Right lobe of liver (tissue), 6 donors: ENCODE measurements at regions not wholly inside any gene's neighbourhood (a gene's known extent, or its start where the extent isn't known, plus 50 kb on each side); places are given as distances from the start of the nearest gene placed in this dataset.

Experiments
- ATAC-seq, 4 donors: fragments of 200-7000 bp; cut with Tn5 transposase; one replicate each; pipeline ENCODE4 v1.9.1; 2020; ENCODE audit warnings: mild to moderate bottlenecking in 4 of 4, moderate library complexity in 4 of 4
- DNase-seq, 3 donors: peaks; one replicate each; pipeline ENCODE4 v3.0.0-alpha.2; 2020
- H3K27ac ChIP-seq, 3 donors: fragments of 200-600 bp; one replicate each; pipeline ENCODE4 v1.8.0; 2022
- H3K27me3 ChIP-seq, 2 donors: fragments of 200-600 bp; one replicate each; pipeline ENCODE4 v1.8.0; 2022
- H3K36me3 ChIP-seq, 4 donors: fragments of 200-600 bp; sonication (generic) in 1 of 4; one replicate each; pipeline versions ENCODE4 v1.5.1 to v1.8.0; 2017 to 2022; ENCODE audit warnings: control low read depth in 1 of 4
- H3K4me1 ChIP-seq, 4 donors: fragments of 200-600 bp; sonication (generic) in 1 of 4; one replicate each; pipeline versions ENCODE4 v1.5.1 to v1.8.0; 2017 to 2022; ENCODE audit warnings: control low read depth in 1 of 4
- H3K4me3 ChIP-seq, 3 donors: fragments of 200-600 bp; one replicate each; pipeline ENCODE4 v1.8.0; 2022
- H3K9me3 ChIP-seq, 4 donors: fragments of 200-600 bp; sonication (generic) in 1 of 4; one replicate each; pipeline versions ENCODE4 v1.5.1 to v1.8.0; 2017 to 2022; ENCODE audit warnings: control low read depth in 1 of 4
- CTCF ChIP-seq, 4 donors: fragments of 200-600 bp in 3 of 4; fragments of 450-650 bp in 1 of 4; IDR thresholded peaks; one replicate each; pipeline versions ENCODE4 v1.5.1 to v1.8.0; 2016 to 2022; ENCODE audit warnings: antibody characterized with exemption in 4 of 4, mild to moderate bottlenecking in 2 of 4
- POLR2A ChIP-seq: fragments of 450-650 bp; IDR thresholded peaks from one replicate; pipeline ENCODE4 v1.6.1; 2017; ENCODE audit warnings: antibody characterized with exemption, mild to moderate bottlenecking
- WGBS: methylation state at CpG from one replicate; pipeline ENCODE4 v1.1.6; 2018; ENCODE audit warnings: low coverage, low lambda C conversion rate; ENCODE audit not compliant: insufficient coverage; ENCODE audit errors: missing lambda C conversion rate; 5-methylcytosine and 5-hydroxymethylcytosine counted together
- intact Hi-C, 2 donors: fragments of 100-400 bp; cut with DNase I; formaldehyde crosslinking; loops; one replicate each; pipeline versions ENCODE4 v1.11.2 to v1.14.1; 2022
- donor health status: DM: no; HTN: yes; CAD: no.
- donor health status: DM: no; HTN: no; CAD: no.
- donor health status: DM: no; HTN: no; CAD: no.
- donor health status: DM: no; HTN: yes; CAD: no.
- donor health status: DM: no; HTN: yes; CAD: no.

- 36% methylated on average over 3 of the region's 3 CpGs for WGBS
- no peak for DNase-seq
These were observed 165.7 kb upstream of the SYT6 start for GRCh38 chr1:114319418-114319817.

GRCh38 chr1:114318961-114319360 is 165.3 kb upstream of the SYT6 start:
- H3K4me3 ChIP-seq: no peak overlapping the region
- intact Hi-C loops: no loop called here

More at GRCh38 chr1:114319418-114319817, 165.7 kb upstream of the SYT6 start:
- ATAC-seq: no peak
- H3K4me1 ChIP-seq: no peaks in the 10 kb centered on the region
- H3K9me3 ChIP-seq: no peaks in the 10 kb centered on the region
- TF ChIP-seq POLR2A (no peak), CTCF (IDR thresholded peaks at IDR 0.05) (no peak)
- peaks cover 0 to 3% of the 10 kb centered on the region in 2 donors for H3K27me3 ChIP-seq
- no peaks in the 10 kb centered on the region for H3K36me3 ChIP-seq
- H3K27ac ChIP-seq: no peak overlapping the region
- H3K4me3 ChIP-seq: no peak overlapping the region
- intact Hi-C loops: no loop called here

GRCh38 chr1:114316204-114316603 is 162.5 kb upstream of the SYT6 start:
- no peak overlapping the region for H3K4me3 ChIP-seq
- DNase-seq: no peak
- ATAC-seq: no peak
- no peak for TF ChIP-seq CTCF (IDR thresholded peaks at IDR 0.05)
- no peak for TF ChIP-seq POLR2A
- intact Hi-C loops: no loop called here
- peaks cover 0 to 3% of the 10 kb centered on the region in 2 donors for H3K27me3 ChIP-seq
- H3K27ac ChIP-seq: no peak overlapping the region
- no peaks in the 10 kb centered on the region for H3K4me1 ChIP-seq
- H3K36me3 ChIP-seq: no peaks in the 10 kb centered on the region
- no peaks in the 10 kb centered on the region for H3K9me3 ChIP-seq
- WGBS: 75% methylated on average over 2 of the region's 3 CpGs

More at GRCh38 chr1:114318961-114319360, 165.3 kb upstream of the SYT6 start:
- no peak for ATAC-seq
- 74% methylated on average over 2 of the region's 2 CpGs for WGBS
- H3K27ac ChIP-seq: no peak overlapping the region
- H3K4me1 ChIP-seq: no peaks in the 10 kb centered on the region
- DNase-seq: no peak
- H3K36me3 ChIP-seq: no peaks in the 10 kb centered on the region
- peaks cover 0 to 3% of the 10 kb centered on the region in 2 donors for H3K27me3 ChIP-seq
- H3K9me3 ChIP-seq: no peaks in the 10 kb centered on the region
- no peak for TF ChIP-seq CTCF (IDR thresholded peaks at IDR 0.05)
- no peak for TF ChIP-seq POLR2A

GRCh38 chr1:114315631-114316030 is 162.0 kb upstream of the SYT6 start:
- TF ChIP-seq POLR2A (no peak), CTCF (IDR thresholded peaks at IDR 0.05) (no peak)

GRCh38 chr1:114314576-114314975 is 160.9 kb upstream of the SYT6 start:
- DNase-seq (no peak), ATAC-seq (no peak)
- Histone ChIP-seq H3K4me3 (no peak overlapping the region), H3K4me1 (no peaks in the 10 kb centered on the region), H3K36me3 (no peaks in the 10 kb centered on the region), H3K9me3 (no peaks in the 10 kb centered on the region), H3K27ac (no peak overlapping the region), H3K27me3 (peaks cover 0 to 3% of the 10 kb centered on the region in 2 donors)
- no peak for TF ChIP-seq POLR2A
- no peak for TF ChIP-seq CTCF (IDR thresholded peaks at IDR 0.05)
- 45% methylated on average over 3 of the region's 3 CpGs for whole genome bisulfite sequencing
- intact Hi-C loops: no loop called here

More at GRCh38 chr1:114315631-114316030, 162.0 kb upstream of the SYT6 start:
- Histone ChIP-seq H3K36me3 (no peaks in the 10 kb centered on the region), H3K27ac (no peak overlapping the region), H3K9me3 (no peaks in the 10 kb centered on the region), H3K4me1 (no peaks in the 10 kb centered on the region), H3K27me3 (peaks cover 0 to 3% of the 10 kb centered on the region in 2 donors), H3K4me3 (no peak overlapping the region)
- intact Hi-C loops: no loop called here
- DNase-seq: no peak
- ATAC-seq: no peak
